ENCODE measurements at regions not wholly inside any gene's neighbourhood (a gene's known extent, or its start where the extent isn't known, plus 50 kb on each side); places are given as distances from the start of the nearest gene placed in this dataset.

- DNase-seq: no peak
These were observed 1041.8 kb downstream of the VRK1 start for GRCh38 chr14:97838986-97839385.

GRCh38 chr14:97840159-97840558, 1043.0 kb downstream of the VRK1 start:
- DNase-seq: no peak

GRCh38 chr14:97841762-97842161, 1044.6 kb downstream of the VRK1 start:
- no peak for DNase-seq

- no peak for DNase-seq
These were observed 1045.9 kb downstream of the VRK1 start for GRCh38 chr14:97843066-97843465.

- DNase-seq: no peak
These were observed 1046.9 kb downstream of the VRK1 start for GRCh38 chr14:97844042-97844441.

- DNase-seq: no peak
These were observed 1049.0 kb downstream of the VRK1 start for GRCh38 chr14:97846156-97846555.

- DNase-seq: peak; percentile 99
These were observed 1051.3 kb downstream of the VRK1 start for GRCh38 chr14:97848317-97848980.

- no peak for DNase-seq
These were observed 1053.3 kb downstream of the VRK1 start for GRCh38 chr14:97850466-97850865.

- DNase-seq: no peak
These were observed 1053.7 kb downstream of the VRK1 start for GRCh38 chr14:97850886-97851285.

- no peak for DNase-seq
These were observed 1054.3 kb downstream of the VRK1 start for GRCh38 chr14:97851428-97851995.

- no peak for DNase-seq
These were observed 1057.7 kb downstream of the VRK1 start for GRCh38 chr14:97854918-97855317.

- DNase-seq: no peak
These were observed 1069.0 kb downstream of the VRK1 start for GRCh38 chr14:97866195-97866594.

GRCh38 chr14:97866664-97867063, 1069.5 kb downstream of the VRK1 start:
- no peak for DNase-seq

GRCh38 chr14:97873291-97873690, 1076.1 kb downstream of the VRK1 start:
- DNase-seq: no peak

GRCh38 chr14:97874394-97874793, 1077.2 kb downstream of the VRK1 start:
- no peak for DNase-seq

GRCh38 chr14:97878206-97878605, 1081.0 kb downstream of the VRK1 start:
- no peak for DNase-seq

- no peak for DNase-seq
These were observed 1081.5 kb downstream of the VRK1 start for GRCh38 chr14:97878727-97879126.

- DNase-seq: no peak
These were observed 1090.5 kb downstream of the VRK1 start for GRCh38 chr14:97887690-97888089.

- no peak for DNase-seq
These were observed 1091.1 kb downstream of the VRK1 start for GRCh38 chr14:97888331-97888730.

- no peak for DNase-seq
These were observed 1094.3 kb downstream of the VRK1 start for GRCh38 chr14:97891515-97891914.

- DNase-seq: no peak
These were observed 1097.4 kb downstream of the VRK1 start for GRCh38 chr14:97894552-97894951.

GRCh38 chr14:97900196-97900854, 1103.1 kb downstream of the VRK1 start:
- DNase-seq: no peak

- no peak for DNase-seq
These were observed 1105.4 kb downstream of the VRK1 start for GRCh38 chr14:97902630-97903029.

GRCh38 chr14:97903821-97904220, 1106.6 kb downstream of the VRK1 start:
- DNase-seq: no peak

GRCh38 chr14:97912217-97912616, 1115.0 kb downstream of the VRK1 start:
- DNase-seq: no peak

Measured in COR-L47 (cell line).